Effector memory CD8-positive, alpha-beta T cell (primary cell): ENCODE measurements at regions not wholly inside any gene's neighbourhood (a gene's known extent, or its start where the extent isn't known, plus 50 kb on each side); places are given as distances from the start of the nearest gene placed in this dataset.

Experiments used
- ATAC-seq: fragments of 150-1000 bp; cut with Tn5 transposase; replicated peaks from 2 replicates; pipeline ENCODE4 v1.10.0; 2021; ENCODE audit warnings: mild to moderate bottlenecking, moderate library complexity
- DNase-seq, 3 experiments: peaks; one replicate each; pipeline ENCODE4 v3.0.0; 2021
- H3K27ac Mint-ChIP-seq, 2 donors: one replicate each; pipeline ENCODE4 v1.8.0; 2022; ENCODE audit warnings: mild to moderate bottlenecking in 2 of 2, mixed read lengths in 2 of 2, moderate library complexity in 2 of 2
- H3K27me3 Mint-ChIP-seq, 2 donors: one replicate each; pipeline ENCODE4 v1.8.0; 2022; ENCODE audit warnings: mixed read lengths in 2 of 2
- H3K36me3 Mint-ChIP-seq: one replicate; pipeline ENCODE4 v1.8.0; 2022; ENCODE audit warnings: mild to moderate bottlenecking, moderate library complexity, mixed read lengths; ENCODE audit not compliant: insufficient read depth
- H3K4me1 Mint-ChIP-seq, 2 donors: one replicate each; pipeline ENCODE4 v1.8.0; 2022; ENCODE audit warnings: low read depth in 2 of 2, mixed read lengths in 2 of 2
- H3K4me3 Mint-ChIP-seq, 2 donors: one replicate each; pipeline ENCODE4 v1.8.0; 2022; ENCODE audit warnings: mild to moderate bottlenecking in 2 of 2, mixed read lengths in 2 of 2, moderate library complexity in 2 of 2
- H3K9me3 Mint-ChIP-seq, 2 donors: one replicate each; pipeline ENCODE4 v1.8.0; 2022; ENCODE audit warnings: mixed read lengths in 2 of 2

- no peak overlapping the region for H3K4me3 Mint-ChIP-seq
- no peak for DNase-seq
- no peaks in the 10 kb centered on the region for H3K36me3 Mint-ChIP-seq
- peaks cover 0 to 3% of the 10 kb centered on the region in 2 donors for H3K9me3 Mint-ChIP-seq
- no peak for ATAC-seq
- no peaks in the 10 kb centered on the region for H3K27me3 Mint-ChIP-seq
- H3K27ac Mint-ChIP-seq, result no peak overlapping the region
- H3K4me1 Mint-ChIP-seq, result no peaks in the 10 kb centered on the region
Observed at GRCh38 chr4:31275906-31276305, 555.7 kb downstream of the PCDH7 start.

GRCh38 chr4:31283679-31284078 is 563.5 kb downstream of the PCDH7 start:
- no peaks in the 10 kb centered on the region for H3K27me3 Mint-ChIP-seq
- H3K4me1 Mint-ChIP-seq, result no peaks in the 10 kb centered on the region
- no peak overlapping the region for H3K4me3 Mint-ChIP-seq
- H3K9me3 Mint-ChIP-seq, result peaks cover 3 to 7% of the 10 kb centered on the region in 2 donors
- no peaks in the 10 kb centered on the region for H3K36me3 Mint-ChIP-seq
- DNase-seq (no peak), ATAC-seq (no peak)
- no peak overlapping the region for H3K27ac Mint-ChIP-seq

GRCh38 chr4:31290836-31291235 is 570.7 kb downstream of the PCDH7 start:
- H3K9me3 Mint-ChIP-seq, result peaks cover 0 to 13% of the 10 kb centered on the region in 2 donors
- H3K4me1 Mint-ChIP-seq, result no peaks in the 10 kb centered on the region
- H3K36me3 Mint-ChIP-seq, result no peaks in the 10 kb centered on the region
- H3K27ac Mint-ChIP-seq, result no peak overlapping the region
- ATAC-seq (no peak), DNase-seq (no peak)
- no peak overlapping the region for H3K4me3 Mint-ChIP-seq
- no peaks in the 10 kb centered on the region for H3K27me3 Mint-ChIP-seq

GRCh38 chr4:31291238-31291637 is 571.1 kb downstream of the PCDH7 start:
- DNase-seq, result no peak
- Mint-ChIP-seq H3K27me3 (no peaks in the 10 kb centered on the region), H3K9me3 (peaks cover 0 to 13% of the 10 kb centered on the region in 2 donors), H3K4me1 (no peaks in the 10 kb centered on the region), H3K36me3 (no peaks in the 10 kb centered on the region), H3K4me3 (no peak overlapping the region), H3K27ac (no peak overlapping the region)
- ATAC-seq, result no peak

- DNase-seq (no peak), ATAC-seq (no peak)
- H3K27ac Mint-ChIP-seq, result no peak overlapping the region
- H3K4me3 Mint-ChIP-seq, result no peak overlapping the region
- no peaks in the 10 kb centered on the region for H3K36me3 Mint-ChIP-seq
- H3K27me3 Mint-ChIP-seq, result no peaks in the 10 kb centered on the region
- no peaks in the 10 kb centered on the region for H3K4me1 Mint-ChIP-seq
- peaks cover 0 to 13% of the 10 kb centered on the region in 2 donors for H3K9me3 Mint-ChIP-seq
Observed at GRCh38 chr4:31294655-31295480, 574.7 kb downstream of the PCDH7 start.

- ATAC-seq, result no peak
- peaks cover 5 to 7% of the 10 kb centered on the region in 2 donors for H3K9me3 Mint-ChIP-seq
- H3K4me1 Mint-ChIP-seq, result no peaks in the 10 kb centered on the region
- no peaks in the 10 kb centered on the region for H3K36me3 Mint-ChIP-seq
- H3K4me3 Mint-ChIP-seq, result no peak overlapping the region
- H3K27me3 Mint-ChIP-seq, result no peaks in the 10 kb centered on the region
- no peak for DNase-seq
- no peak overlapping the region for H3K27ac Mint-ChIP-seq
Observed at GRCh38 chr4:31298737-31299136, 578.6 kb downstream of the PCDH7 start.

GRCh38 chr4:31307029-31307428 is 586.9 kb downstream of the PCDH7 start:
- no peak for DNase-seq
- Mint-ChIP-seq H3K4me1 (no peaks in the 10 kb centered on the region), H3K27ac (no peak overlapping the region), H3K27me3 (no peaks in the 10 kb centered on the region), H3K9me3 (peaks cover 9 to 13% of the 10 kb centered on the region in 2 donors), H3K36me3 (no peaks in the 10 kb centered on the region), H3K4me3 (no peak overlapping the region)
- ATAC-seq, result no peak

- H3K27me3 Mint-ChIP-seq, result no peaks in the 10 kb centered on the region
- DNase-seq (no peak), ATAC-seq (no peak)
- H3K4me1 Mint-ChIP-seq, result no peaks in the 10 kb centered on the region
- no peak overlapping the region for H3K4me3 Mint-ChIP-seq
- H3K36me3 Mint-ChIP-seq, result no peaks in the 10 kb centered on the region
- H3K9me3 Mint-ChIP-seq, result peaks cover 0 to 5% of the 10 kb centered on the region in 2 donors
- H3K27ac Mint-ChIP-seq, result no peak overlapping the region
Observed at GRCh38 chr4:31324814-31325213, 604.6 kb downstream of the PCDH7 start.

GRCh38 chr4:31325300-31325699 is 605.1 kb downstream of the PCDH7 start:
- Mint-ChIP-seq H3K4me3 (no peak overlapping the region), H3K9me3 (peaks cover 0 to 5% of the 10 kb centered on the region in 2 donors), H3K27ac (no peak overlapping the region), H3K4me1 (no peaks in the 10 kb centered on the region), H3K27me3 (no peaks in the 10 kb centered on the region), H3K36me3 (no peaks in the 10 kb centered on the region)
- ATAC-seq, result no peak
- DNase-seq, result no peak

GRCh38 chr4:31327031-31327430 is 606.9 kb downstream of the PCDH7 start:
- ATAC-seq, result no peak
- Mint-ChIP-seq H3K9me3 (peaks cover 0 to 2% of the 10 kb centered on the region in 2 donors), H3K27me3 (no peaks in the 10 kb centered on the region)

GRCh38 chr4:31328932-31329331 is 608.8 kb downstream of the PCDH7 start:
- Mint-ChIP-seq H3K4me1 (no peaks in the 10 kb centered on the region), H3K36me3 (no peaks in the 10 kb centered on the region), H3K9me3 (peaks cover 0 to 2% of the 10 kb centered on the region in 2 donors)

More at GRCh38 chr4:31327031-31327430, 606.9 kb downstream of the PCDH7 start:
- Mint-ChIP-seq H3K36me3 (no peaks in the 10 kb centered on the region), H3K4me3 (no peak overlapping the region), H3K27ac (no peak overlapping the region), H3K4me1 (no peaks in the 10 kb centered on the region)
- DNase-seq, result no peak

GRCh38 chr4:31334086-31334910 is 614.1 kb downstream of the PCDH7 start:
- DNase-seq (no peak), ATAC-seq (no peak)
- no peaks in the 10 kb centered on the region for H3K4me1 Mint-ChIP-seq
- H3K27ac Mint-ChIP-seq, result no peak overlapping the region
- H3K9me3 Mint-ChIP-seq, result no peaks in the 10 kb centered on the region
- no peak overlapping the region for H3K4me3 Mint-ChIP-seq
- H3K27me3 Mint-ChIP-seq, result no peaks in the 10 kb centered on the region
- no peaks in the 10 kb centered on the region for H3K36me3 Mint-ChIP-seq

More at GRCh38 chr4:31328932-31329331, 608.8 kb downstream of the PCDH7 start:
- no peak overlapping the region for H3K27ac Mint-ChIP-seq
- H3K27me3 Mint-ChIP-seq, result no peaks in the 10 kb centered on the region
- ATAC-seq (no peak), DNase-seq (no peak)
- no peak overlapping the region for H3K4me3 Mint-ChIP-seq

- Mint-ChIP-seq H3K4me1 (no peaks in the 10 kb centered on the region), H3K27me3 (no peaks in the 10 kb centered on the region), H3K36me3 (no peaks in the 10 kb centered on the region), H3K27ac (no peak overlapping the region), H3K9me3 (peaks cover 4 to 13% of the 10 kb centered on the region in 2 donors), H3K4me3 (no peak overlapping the region)
- DNase-seq (no peak), ATAC-seq (no peak)
Observed at GRCh38 chr4:31338000-31338399, 617.8 kb downstream of the PCDH7 start.
